H1 (cell line): ENCODE measurements at regions not wholly inside any gene's neighbourhood (a gene's known extent, or its start where the extent isn't known, plus 50 kb on each side); places are given as distances from the start of the nearest gene placed in this dataset.

Experiments used
- BCL11A ChIP-seq, 2 experiments: IDR thresholded peaks; one replicate each; pipeline ENCODE4 v1.6.1; 2011; ENCODE audit warnings: low read depth in 2 of 2, low read length in 2 of 2, mild to moderate bottlenecking in 2 of 2
- CTCF ChIP-seq, 3 experiments: IDR thresholded peaks; 1 replicate in 2 of 3; 2 replicates in 1 of 3; pipeline versions ENCODE4 v1.5.1 to v1.6.1; 2011; ENCODE audit warnings: low read length in 3 of 3, mild to moderate bottlenecking in 3 of 3, inconsistent platforms in 2 of 3, low read depth in 1 of 3, moderate library complexity in 1 of 3; ENCODE audit not compliant: insufficient read depth in 1 of 3; ENCODE audit errors: control extremely low read depth in 1 of 3
- EGR1 ChIP-seq: IDR thresholded peaks from 2 replicates; pipeline ENCODE4 v1.6.1; 2011; ENCODE audit warnings: low read depth, low read length, borderline replicate concordance
- EP300 ChIP-seq, 2 experiments: IDR thresholded peaks; 1 replicate in 1 of 2; 2 replicates in 1 of 2; pipeline ENCODE4 v1.6.1; 2011 to 2012; ENCODE audit warnings: low read depth in 2 of 2, low read length in 2 of 2, mild to moderate bottlenecking in 2 of 2, borderline replicate concordance in 1 of 2, inconsistent platforms in 1 of 2, moderate library complexity in 1 of 2
- EZH2 ChIP-seq: fragments of 200-600 bp; sonication (generic); IDR thresholded peaks from 2 replicates; pipeline ENCODE4 v1.7.1; 2012; ENCODE audit warnings: low read depth, mild to moderate bottlenecking, moderate library complexity, low read length, inconsistent platforms; ENCODE audit not compliant: severe bottlenecking
- GABPA ChIP-seq: IDR thresholded peaks from 2 replicates; pipeline ENCODE4 v1.6.1; 2011; ENCODE audit warnings: mild to moderate bottlenecking, low read length, moderate library complexity, borderline replicate concordance; ENCODE audit not compliant: insufficient read depth
- GTF2F1 ChIP-seq: IDR thresholded peaks from 2 replicates; pipeline ENCODE4 v1.6.1; 2012; ENCODE audit warnings: low read depth, low read length, improper control_type of control experiment, borderline replicate concordance
- KDM1A ChIP-seq: fragments of 200-600, 300-600 bp; sonication (generic); IDR thresholded peaks from 2 replicates; pipeline ENCODE4 v1.7.1; 2016; ENCODE audit warnings: mild to moderate bottlenecking, low read length, borderline replicate concordance
- POLR2A ChIP-seq, 2 experiments: IDR thresholded peaks; 1 replicate in 1 of 2; 2 replicates in 1 of 2; pipeline ENCODE4 v1.6.1; 2011; ENCODE audit warnings: low read depth in 2 of 2, low read length in 2 of 2, mild to moderate bottlenecking in 2 of 2; ENCODE audit errors: control extremely low read depth in 1 of 2
- RAD21 ChIP-seq, 2 experiments: IDR thresholded peaks in 1 of 2; conservative IDR thresholded peaks in 1 of 2; 2 replicates each; pipeline ENCODE4 v1.6.1; 2011; ENCODE audit warnings: low read depth in 2 of 2, low read length in 2 of 2, improper control_type of control experiment in 1 of 2, inconsistent platforms in 1 of 2, mild to moderate bottlenecking in 1 of 2, moderate library complexity in 1 of 2
- SIX5 ChIP-seq: IDR thresholded peaks from 2 replicates; pipeline ENCODE4 v1.6.1; 2011; ENCODE audit warnings: mild to moderate bottlenecking, low read depth, low read length
- SP2 ChIP-seq: IDR thresholded peaks from 2 replicates; pipeline ENCODE4 v1.6.1; 2012; ENCODE audit warnings: mild to moderate bottlenecking, low read length, inconsistent platforms
- TBP ChIP-seq: IDR thresholded peaks from 2 replicates; pipeline ENCODE4 v1.6.1; 2011; ENCODE audit warnings: low read depth, low read length, improper control_type of control experiment
- TEAD4 ChIP-seq: IDR thresholded peaks from 2 replicates; pipeline ENCODE4 v1.6.1; 2012; ENCODE audit warnings: low read depth, low read length, inconsistent platforms, mixed read lengths
- USF2 ChIP-seq: IDR thresholded peaks from 2 replicates; pipeline ENCODE4 v1.6.1; 2011; ENCODE audit warnings: low read length, improper control_type of control experiment

GRCh38 chr3:74165211-74165610 lies 449.2 kb downstream of the CNTN3 start (continued):
- TF ChIP-seq EP300 (IDR thresholded peaks at IDR 0.05; ENCODE audit: borderline replicate concordance in 1 of 2, low read depth in 2 of 2, low read length in 2 of 2) (no peak), RAD21 (IDR thresholded peaks at IDR 0.05 in 1 of 2, conservative IDR thresholded peaks at IDR 0.05 in 1 of 2; ENCODE audit: low read depth in 2 of 2, low read length in 2 of 2) (no peak), BCL11A (IDR thresholded peaks at IDR 0.05; ENCODE audit: low read depth in 2 of 2, low read length in 2 of 2) (no peak), SP2 (no peak), KDM1A (no peak), TEAD4 (no peak), POLR2A (IDR thresholded peaks at IDR 0.05; ENCODE audit: control extremely low read depth in 1 of 2, low read depth in 2 of 2, low read length in 2 of 2) (no peak), TBP (no peak), GTF2F1 (no peak), SIX5 (no peak), EGR1 (no peak), GABPA (no peak), USF2 (no peak), EZH2 (no peak), CTCF (IDR thresholded peaks at IDR 0.05; ENCODE audit: control extremely low read depth in 1 of 3, insufficient read depth in 1 of 3, low read depth in 1 of 3, low read length in 3 of 3) (no peak)
- TF ChIP-seq, all 59 proteins: peak for 0
